Fibroblast of pulmonary artery (primary cell): ENCODE measurements at regions not wholly inside any gene's neighbourhood (a gene's known extent, or its start where the extent isn't known, plus 50 kb on each side); places are given as distances from the start of the nearest gene placed in this dataset.

Experiments
- DNase-seq: peaks from one replicate; pipeline ENCODE4 v3.0.0-alpha.2; 2010; ENCODE audit warnings: low read depth
- H3K4me3 ChIP-seq: replicated peaks from 2 replicates; pipeline ENCODE4 v1.5.1; 2011; ENCODE audit warnings: low read depth, mild to moderate bottlenecking, control low read depth, low read length, moderate library complexity
- TF ChIP-seq, protein P1 (sequence below): IDR thresholded peaks from 2 replicates; pipeline ENCODE4 v1.5.1; 2011; ENCODE audit warnings: mild to moderate bottlenecking, control low read depth, low read length, inconsistent platforms; ENCODE audit errors: missing control alignments

DNA sequence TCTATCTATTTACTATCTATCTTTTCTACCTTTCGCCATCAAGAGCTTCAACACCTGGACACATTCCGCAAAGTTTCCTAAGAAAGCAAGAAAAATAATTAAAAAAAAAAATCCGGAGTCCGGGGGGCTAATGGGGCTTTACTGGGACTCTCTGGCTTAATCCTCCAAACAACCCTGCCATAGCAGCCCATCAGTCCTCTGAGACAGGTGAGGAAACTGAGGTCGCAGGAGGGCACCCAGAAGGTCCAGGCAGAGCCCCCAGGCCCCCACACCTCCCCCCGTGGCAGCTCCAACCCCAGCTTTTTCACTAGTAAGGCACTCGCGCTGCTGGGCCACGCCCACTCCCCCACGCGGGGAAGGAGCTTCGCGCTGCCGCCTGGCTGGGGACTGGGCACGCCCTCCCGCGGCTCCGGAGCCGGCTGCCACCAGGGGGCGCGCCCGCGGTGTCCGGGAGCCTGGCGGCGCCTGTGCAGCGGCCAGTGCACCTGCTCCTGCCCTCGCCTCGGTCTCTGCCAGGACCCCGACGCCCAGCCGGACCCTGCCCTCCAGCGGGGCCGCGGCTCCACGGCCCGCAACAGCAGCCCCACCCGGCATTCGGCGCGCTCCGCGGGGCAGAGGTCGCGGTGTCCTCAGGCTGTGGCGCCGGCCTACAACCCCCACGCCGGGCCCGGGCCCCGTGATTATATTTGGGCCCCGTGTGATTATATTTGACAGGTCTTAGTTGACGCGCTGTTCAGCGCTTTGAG is 54.1 kb upstream of the SAMD11 start:
- TF ChIP-seq, protein P1, sequence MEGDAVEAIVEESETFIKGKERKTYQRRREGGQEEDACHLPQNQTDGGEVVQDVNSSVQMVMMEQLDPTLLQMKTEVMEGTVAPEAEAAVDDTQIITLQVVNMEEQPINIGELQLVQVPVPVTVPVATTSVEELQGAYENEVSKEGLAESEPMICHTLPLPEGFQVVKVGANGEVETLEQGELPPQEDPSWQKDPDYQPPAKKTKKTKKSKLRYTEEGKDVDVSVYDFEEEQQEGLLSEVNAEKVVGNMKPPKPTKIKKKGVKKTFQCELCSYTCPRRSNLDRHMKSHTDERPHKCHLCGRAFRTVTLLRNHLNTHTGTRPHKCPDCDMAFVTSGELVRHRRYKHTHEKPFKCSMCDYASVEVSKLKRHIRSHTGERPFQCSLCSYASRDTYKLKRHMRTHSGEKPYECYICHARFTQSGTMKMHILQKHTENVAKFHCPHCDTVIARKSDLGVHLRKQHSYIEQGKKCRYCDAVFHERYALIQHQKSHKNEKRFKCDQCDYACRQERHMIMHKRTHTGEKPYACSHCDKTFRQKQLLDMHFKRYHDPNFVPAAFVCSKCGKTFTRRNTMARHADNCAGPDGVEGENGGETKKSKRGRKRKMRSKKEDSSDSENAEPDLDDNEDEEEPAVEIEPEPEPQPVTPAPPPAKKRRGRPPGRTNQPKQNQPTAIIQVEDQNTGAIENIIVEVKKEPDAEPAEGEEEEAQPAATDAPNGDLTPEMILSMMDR: peak; percentile 17
- peak; percentile 39 for DNase-seq
- H3K4me3 ChIP-seq: no peak overlapping the region
